C4-2B (cell line): ENCODE measurements at regions not wholly inside any gene's neighbourhood (a gene's known extent, or its start where the extent isn't known, plus 50 kb on each side); places are given as distances from the start of the nearest gene placed in this dataset.

Source experiments
- H3K27ac ChIP-seq: fragments of 450-650 bp; 2 replicates; pipeline ENCODE4 v1.5.1; 2017
- ZFX ChIP-seq: fragments of 450-650 bp; IDR thresholded peaks from 2 replicates; pipeline ENCODE4 v1.6.1; 2017
- TF ChIP-seq, protein P1 (sequence below): fragments of 450-650 bp; conservative IDR thresholded peaks from 2 replicates; pipeline ENCODE4 v1.5.1; 2017; ENCODE audit warnings: mild to moderate bottlenecking

DNA sequence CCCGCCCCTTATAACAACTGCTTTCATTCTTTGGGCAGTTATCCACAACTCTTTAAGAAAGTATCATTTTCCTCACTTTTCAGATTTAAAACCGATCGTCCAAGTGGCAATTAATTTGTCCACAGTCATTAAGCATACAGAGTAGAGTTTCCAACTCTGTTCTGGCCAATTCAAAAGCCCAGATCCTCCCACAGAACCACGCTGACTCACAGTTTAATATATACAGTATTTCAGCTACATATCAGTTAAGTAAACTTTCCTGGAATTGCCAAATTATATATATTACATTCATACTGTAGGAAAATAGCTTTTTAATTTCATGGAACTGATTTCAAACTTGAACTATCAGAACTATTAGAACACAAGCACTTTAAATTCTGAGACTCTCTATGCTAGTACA is 163.8 kb upstream of the ESRRG start:
- H3K27ac ChIP-seq, result no peak overlapping the region
- TF ChIP-seq ZFX, result no peak
- TF ChIP-seq, protein P1, sequence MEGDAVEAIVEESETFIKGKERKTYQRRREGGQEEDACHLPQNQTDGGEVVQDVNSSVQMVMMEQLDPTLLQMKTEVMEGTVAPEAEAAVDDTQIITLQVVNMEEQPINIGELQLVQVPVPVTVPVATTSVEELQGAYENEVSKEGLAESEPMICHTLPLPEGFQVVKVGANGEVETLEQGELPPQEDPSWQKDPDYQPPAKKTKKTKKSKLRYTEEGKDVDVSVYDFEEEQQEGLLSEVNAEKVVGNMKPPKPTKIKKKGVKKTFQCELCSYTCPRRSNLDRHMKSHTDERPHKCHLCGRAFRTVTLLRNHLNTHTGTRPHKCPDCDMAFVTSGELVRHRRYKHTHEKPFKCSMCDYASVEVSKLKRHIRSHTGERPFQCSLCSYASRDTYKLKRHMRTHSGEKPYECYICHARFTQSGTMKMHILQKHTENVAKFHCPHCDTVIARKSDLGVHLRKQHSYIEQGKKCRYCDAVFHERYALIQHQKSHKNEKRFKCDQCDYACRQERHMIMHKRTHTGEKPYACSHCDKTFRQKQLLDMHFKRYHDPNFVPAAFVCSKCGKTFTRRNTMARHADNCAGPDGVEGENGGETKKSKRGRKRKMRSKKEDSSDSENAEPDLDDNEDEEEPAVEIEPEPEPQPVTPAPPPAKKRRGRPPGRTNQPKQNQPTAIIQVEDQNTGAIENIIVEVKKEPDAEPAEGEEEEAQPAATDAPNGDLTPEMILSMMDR, result no peak

DNA sequence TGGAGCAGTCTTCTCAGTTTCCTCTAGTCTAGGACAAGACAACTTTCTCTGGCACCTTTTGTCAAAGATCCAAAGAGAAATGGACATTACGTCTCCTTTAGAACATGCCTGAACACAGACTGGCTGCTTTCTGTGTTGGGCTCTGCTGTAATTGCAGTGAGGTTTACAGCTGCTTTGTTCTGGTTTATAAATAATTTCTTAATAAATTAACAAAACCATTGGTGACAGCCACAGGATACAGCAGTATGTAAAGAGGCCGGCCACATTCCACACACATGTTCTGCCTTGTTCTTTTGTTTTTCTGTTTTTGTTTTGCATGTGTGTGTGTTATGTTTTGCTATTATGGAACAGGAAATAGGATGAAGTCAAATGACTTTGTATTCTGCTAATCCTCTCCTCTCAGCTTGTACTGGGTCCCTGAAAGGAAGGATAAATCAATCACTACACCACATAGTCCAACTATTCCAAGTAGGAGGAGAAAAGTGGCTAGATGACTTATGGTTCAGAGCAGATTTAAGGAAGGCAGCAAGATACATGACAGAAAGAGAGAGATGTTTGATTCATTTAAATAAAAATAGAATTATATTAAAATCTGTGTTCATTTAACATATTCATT is 161.5 kb upstream of the ESRRG start:
- H3K27ac ChIP-seq, result no peak overlapping the region

DNA sequence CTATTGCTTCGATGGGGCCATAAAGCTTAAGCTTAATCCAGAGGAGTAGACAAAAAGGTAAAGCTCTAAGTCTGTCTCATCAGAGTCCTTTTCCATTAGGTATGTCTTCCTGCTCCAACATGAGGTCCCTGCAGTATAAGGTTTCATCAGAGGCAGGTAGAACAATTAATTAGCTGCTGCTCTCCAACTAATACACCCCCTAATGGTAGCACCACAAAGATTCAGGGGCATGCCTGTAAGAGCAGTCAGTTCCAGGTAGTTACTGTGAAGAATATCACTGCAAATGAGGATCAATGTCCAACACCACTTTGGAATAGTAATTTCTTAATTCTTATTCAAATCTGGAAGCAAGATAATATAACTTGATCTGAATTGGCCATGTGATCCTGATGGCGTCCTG is 160.3 kb upstream of the ESRRG start:
- no peak overlapping the region for H3K27ac ChIP-seq
- TF ChIP-seq, protein P1, result no peak
- no peak for TF ChIP-seq ZFX

More for the DNA sequence above, 161.5 kb upstream of the ESRRG start:
- TF ChIP-seq, protein P1, result no peak
- no peak for TF ChIP-seq ZFX

DNA sequence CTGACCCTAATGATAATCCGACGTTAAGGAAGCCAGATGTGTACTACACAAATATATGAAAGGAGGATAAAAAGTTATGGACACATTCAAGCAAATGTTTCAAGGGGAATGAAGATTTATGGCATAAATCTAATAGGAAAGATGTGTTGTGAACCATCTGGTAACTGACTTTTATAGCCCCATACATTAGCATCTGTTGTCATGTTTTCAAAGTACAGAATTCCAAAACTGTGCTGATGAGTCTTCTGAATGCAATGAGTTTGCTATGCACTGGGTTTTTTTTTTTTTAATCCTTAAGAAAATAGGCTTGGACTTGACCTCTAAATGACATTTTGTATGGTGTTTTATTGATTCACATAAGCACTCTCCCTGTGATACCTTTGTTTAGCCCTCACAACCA is 158.5 kb upstream of the ESRRG start:
- TF ChIP-seq, protein P1, result no peak
- TF ChIP-seq ZFX, result no peak

DNA sequence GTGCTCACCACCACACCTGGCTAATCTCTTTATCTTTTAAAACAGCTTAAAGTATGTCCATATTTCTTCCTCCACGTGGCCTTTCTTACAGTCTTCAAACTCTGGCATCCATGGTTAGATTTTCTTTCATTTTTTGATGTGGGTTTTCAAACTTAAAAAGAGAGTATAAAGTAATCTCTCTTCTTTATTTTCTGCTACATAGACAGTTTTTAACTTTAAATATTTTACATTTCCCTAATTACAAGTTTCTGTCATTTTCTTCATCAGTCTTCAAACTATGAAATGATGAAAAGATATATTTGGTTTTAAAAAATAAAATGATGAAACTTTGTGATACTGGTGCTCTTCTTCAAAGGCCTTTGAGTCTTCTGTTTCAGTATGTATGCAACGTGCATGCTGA is 143.5 kb upstream of the ESRRG start:
- TF ChIP-seq, protein P1, result no peak
- no peak for TF ChIP-seq ZFX
- H3K27ac ChIP-seq, result no peak overlapping the region

More for the DNA sequence above, 158.5 kb upstream of the ESRRG start:
- no peak overlapping the region for H3K27ac ChIP-seq

DNA sequence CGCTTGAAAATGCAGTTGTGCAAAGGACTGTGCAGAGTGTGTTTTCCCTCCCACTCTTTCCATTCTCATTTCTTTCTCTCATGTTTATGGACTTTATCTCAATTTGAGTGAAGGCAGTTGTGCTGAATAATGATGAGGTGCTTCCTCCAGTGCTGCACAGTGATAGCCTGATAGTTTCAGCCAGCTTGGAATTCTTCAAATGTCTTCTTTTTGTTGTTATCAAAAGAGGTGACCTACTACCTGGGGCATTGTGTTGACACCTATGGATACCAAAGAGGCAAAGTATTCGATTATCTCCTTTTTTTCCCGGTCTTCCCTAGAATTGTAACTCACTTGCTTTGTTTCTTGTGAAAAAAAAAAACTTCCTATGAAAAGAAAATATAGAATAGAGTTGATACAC is 132.6 kb upstream of the ESRRG start:
- H3K27ac ChIP-seq, result no peak overlapping the region
- no peak for TF ChIP-seq ZFX
- TF ChIP-seq, protein P1, result no peak

DNA sequence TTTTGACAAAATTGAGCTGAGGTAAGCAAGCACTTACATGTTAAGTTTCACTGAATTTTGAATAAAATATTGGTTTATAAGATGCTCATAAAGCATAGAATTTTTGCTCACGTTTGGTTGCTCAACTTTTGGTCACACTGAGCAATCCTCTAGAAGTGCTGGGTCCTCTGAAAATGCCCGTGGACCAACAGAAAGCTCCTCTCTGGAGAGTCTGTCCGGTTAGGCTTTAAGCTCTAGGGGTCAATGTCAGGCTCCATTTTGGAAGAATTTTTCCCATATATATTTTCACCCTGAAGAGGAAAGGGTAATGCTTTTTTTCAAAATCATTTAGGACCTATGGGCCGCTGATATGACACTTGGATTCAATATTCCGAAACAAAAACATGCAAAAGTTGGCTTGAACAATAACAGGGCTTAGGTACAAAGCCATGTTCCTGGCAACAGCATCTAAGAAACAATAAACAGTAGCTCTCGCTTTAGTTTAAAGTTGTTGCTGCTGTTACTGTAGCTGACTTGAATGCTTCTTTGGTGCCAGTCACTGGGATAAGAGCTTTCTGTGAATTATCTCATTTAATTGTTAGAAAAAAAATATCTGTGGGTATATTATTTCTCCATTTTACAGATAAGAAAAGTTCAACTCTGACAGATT is 131.7 kb upstream of the ESRRG start:
- TF ChIP-seq ZFX, result no peak
- TF ChIP-seq, protein P1, result no peak
- H3K27ac ChIP-seq, result no peak overlapping the region
